Activated CD4-positive, alpha-beta T cell treated with anti-CD3 and anti-CD28 coated beads, Interleukin-2, Interleukin-6, amounts not matched to agents 100 ng/mL and 50 ng/mL, durations not matched to agents 16 hours and 8 hours (primary cell): ENCODE measurements at regions not wholly inside any gene's neighbourhood (a gene's known extent, or its start where the extent isn't known, plus 50 kb on each side); places are given as distances from the start of the nearest gene placed in this dataset.
A peak's percentile ranks its signal among the peaks of the same experiment; 100 is the strongest.

Experiments used
- DNase-seq: peaks from one replicate; pipeline ENCODE4 v3.0.0-alpha.2; 2020

DNA sequence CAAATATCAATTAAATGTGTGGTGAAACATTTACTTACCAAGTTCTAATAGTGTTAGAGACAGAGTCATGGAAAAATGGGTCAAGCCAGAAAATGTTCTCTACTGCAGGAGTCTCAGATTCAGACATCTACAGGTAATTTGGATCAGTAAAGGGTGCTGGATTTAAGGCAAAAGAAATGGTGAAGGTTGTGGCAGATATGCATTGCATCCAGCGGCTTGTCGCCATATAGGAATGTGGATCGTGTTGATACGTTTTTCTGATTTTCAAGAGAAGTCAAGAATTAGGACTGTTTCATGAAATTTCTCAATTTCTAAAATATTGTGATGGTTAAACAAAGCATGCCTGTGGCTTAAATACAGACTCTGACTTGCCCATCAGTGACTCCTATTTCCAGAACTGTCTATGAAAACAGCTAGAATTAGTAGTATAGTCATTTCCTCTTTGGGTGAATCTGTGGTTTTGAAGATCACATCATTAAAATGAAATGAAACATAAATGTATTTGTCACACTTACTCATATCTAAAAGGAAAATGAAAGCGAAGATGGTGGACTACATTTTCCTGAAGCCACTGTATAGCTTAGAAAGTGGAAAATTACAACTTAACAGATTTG, 110.1 kb upstream of the VEGFC start:
- DNase-seq, result peak; percentile 62

DNA sequence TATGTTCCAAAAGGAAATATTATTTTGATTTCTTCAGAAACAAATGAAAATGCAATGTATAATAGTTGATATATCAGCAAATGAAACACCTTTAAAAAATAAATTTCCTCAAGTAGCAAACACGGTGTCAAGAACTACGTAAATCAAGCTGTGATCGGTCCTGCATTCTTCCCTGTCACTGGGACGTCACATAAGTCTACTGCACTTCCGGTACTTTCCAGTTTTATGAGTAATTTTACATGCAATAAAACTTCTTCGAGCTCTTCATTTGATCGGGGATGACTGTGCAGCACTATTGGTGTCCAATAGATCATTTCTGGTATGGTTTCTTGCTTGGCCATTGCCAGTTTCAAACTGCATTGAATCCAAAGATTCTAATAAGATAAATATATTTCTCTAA, 114.0 kb upstream of the VEGFC start:
- DNase-seq, result no peak

DNA sequence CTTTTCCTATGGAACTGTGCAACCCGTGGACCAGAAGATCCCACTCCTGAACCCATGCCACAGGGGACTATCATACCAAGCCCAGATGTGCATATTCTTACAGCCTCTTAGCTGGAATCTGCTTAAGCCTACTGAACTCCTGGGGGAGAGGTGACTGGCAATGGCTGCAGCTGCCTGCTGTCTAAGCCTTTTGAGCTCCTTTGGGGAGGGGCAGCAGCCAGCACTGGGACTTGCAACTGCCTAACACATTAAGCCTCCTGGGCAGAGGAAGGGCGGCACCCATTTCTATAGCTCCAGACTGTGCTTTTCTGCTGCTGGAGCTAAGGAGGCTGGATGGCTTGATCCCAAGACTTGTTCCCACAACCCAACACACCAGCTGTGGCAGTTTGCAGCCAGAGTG, 117.9 kb upstream of the VEGFC start:
- no peak for DNase-seq

DNA sequence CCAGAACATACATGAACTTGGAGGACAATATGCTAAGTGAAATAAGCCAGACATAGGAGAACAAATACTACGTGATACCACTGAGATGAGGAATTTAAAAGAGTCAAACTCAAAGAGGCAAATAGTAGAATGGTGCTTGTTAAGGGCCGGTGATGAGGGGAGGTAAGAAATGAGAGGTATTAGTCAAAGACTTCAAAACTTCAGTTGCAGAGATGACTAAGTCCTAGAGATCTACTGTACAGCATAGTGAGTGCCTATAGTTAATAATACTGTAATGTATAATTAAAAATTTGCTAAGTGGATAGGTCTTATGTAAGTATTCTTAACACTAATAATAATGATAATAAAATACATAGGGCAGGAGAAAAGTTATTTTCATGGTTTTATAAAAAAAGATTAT, 126.9 kb upstream of the VEGFC start:
- DNase-seq, result no peak

DNA sequence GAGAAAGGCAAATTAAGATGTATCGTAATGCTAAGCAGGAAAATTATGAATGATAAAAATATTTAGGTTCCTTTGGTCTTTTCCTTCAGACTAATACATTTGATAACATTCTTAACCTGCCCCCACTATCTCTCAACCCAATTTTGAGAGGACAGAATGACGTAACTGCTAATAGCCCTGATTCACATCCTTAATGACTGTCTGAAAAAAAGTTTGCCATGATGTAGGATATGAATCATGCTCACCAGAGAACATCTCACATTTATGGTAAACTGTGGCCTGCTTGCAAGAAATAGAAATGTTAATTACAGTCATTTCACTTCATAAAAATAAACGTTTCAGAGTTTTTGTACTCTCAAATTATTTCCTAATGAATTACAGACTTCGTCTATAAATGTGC, 128.0 kb upstream of the VEGFC start:
- DNase-seq, result no peak

DNA sequence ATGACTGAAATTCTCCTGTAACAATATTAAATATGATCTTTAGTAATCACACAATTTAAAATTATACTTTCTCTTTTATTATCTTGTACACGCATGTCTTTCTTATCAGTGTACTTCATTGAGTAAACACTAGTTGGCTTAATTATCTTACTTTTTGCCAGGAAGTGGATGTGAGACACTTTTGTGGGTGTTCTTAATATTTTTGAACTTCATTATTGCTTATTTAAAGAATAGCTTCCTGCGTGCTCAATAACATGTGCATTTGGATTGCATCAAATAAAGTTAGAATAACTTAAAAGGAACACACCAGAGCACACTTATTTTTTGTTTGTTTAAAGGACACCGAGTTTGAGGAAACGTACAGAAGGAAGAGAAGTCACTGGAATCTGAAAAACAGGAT, 128.5 kb upstream of the VEGFC start:
- DNase-seq, result no peak

DNA sequence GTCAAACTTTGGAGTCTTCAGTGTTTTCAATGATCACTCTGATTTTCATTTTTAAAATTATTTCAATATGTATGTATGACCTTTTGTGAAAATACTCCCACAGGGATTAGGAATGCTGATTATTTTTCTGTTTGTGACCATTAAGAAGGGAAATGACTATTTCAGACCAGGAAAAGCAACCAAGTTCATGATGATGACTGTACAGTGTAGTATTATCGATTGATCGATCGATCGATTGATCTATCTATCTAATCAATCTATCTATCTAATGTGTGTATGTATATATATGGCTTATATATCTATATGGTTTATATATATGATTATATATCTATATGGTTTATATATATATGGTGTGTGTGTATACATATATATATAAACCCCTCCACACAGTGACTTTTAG, 131.5 kb upstream of the VEGFC start:
- no peak for DNase-seq

DNA sequence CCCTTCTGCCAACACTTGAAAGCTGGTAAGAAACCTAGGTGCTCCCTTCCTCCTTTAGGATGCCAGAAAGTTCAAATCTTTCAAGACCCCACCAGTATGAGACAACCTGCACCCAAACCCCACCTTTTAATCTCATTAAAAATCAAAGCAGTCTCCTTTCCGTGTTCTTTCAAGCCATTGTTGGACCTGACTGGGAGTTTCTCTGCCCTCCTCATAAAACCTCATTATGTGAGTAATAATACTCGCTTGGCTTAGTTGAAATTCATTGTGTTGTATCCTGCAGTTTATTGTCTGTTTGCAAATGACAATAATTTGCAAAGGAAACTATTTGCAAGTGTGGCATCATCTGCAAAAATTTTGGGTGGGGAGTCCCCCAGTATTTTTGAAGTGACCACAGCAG, 133.2 kb upstream of the VEGFC start:
- DNase-seq, result no peak

DNA sequence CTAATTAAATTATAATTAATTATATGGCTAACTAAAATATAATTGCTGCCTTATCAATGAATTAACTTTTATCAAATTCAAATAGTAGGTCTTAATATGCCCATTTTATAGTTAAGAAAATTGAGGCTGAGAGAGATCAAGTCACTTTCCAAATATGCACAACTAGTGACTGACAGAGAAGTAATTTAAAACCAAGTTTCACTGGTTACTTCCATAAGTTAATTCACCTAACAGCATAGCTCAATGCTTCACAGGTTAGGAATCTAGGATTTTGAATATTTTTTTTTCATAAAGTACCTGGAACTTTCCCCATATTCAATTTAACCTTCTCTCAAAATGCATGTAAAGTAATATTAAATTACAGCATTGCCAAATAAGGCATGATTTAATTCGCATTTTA, 134.4 kb upstream of the VEGFC start:
- DNase-seq, result no peak

DNA sequence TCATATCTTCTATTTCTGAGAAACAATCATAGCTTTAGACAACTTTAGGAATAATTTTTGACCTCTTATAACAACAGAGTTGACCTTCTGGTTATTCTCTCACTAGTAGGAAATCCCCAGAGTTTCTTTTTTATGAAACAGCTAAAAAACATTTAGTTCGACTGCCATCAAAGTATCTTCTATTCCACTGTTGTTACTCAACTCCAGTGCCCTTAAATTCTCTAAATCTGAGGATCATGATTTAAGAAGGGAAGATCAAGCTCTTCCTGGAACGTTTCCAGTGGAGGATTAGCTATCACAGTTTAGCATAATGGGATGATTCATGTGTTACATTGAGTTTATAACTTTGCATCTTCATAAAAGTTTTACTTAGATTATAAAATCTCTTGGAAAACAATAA, 134.9 kb upstream of the VEGFC start:
- no peak for DNase-seq

DNA sequence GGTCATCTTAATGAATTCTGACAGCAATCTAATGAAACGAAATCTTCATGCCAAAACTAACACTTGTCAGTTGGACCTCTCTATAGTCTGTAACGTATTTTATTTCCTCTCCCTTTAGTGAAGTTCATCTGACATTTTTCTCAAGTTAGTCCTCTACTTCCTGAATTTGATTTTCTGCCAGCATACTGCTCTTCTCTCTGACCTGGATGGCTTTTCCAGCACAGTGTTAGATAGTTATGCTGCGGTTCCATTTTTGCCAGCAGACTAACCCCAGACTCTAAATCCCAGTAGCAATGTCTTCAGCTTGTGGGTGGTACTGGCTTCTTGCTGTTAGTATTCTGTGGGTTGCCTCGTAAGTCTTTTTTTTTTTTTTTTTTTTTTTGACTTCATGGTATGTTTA, 146.7 kb upstream of the VEGFC start:
- no peak for DNase-seq

DNA sequence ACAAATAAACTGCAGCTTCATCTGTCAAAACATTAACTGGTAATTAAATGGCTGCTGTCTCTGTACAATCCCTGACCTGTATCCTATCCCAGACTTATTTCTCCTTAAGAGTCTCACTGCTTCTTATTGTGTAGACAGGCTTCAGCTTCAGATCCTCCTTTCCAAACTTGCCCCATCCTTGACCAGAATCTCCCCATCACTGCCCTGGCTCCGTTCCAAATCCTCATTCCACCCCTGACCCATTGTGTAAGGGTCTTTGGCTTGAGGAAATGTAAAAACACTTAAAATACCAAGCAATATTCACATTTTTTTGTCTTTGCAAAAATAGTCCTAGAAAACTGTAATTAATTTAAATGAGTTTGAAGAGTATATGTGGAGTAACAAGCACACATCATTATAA, 152.6 kb upstream of the VEGFC start:
- DNase-seq, result no peak

DNA sequence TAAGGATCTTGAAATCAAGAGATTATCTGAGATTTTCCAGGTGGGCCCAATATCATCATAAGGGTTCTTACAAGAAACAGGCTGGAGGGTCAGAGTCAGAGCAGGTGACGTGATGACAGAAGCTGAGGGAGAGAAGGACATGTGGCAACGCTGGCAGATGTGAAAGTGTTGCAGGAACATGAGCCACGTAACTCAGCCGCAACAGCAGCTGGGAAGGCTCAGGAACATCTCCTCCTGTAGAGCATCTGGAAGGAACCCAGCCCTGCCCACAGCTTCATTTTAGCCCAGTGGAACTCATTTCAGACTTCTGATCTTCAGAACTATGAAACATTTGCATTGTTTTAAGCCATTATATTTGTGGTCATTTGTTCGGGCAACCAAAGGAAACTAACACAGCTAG, 156.3 kb upstream of the VEGFC start:
- DNase-seq, result no peak

DNA sequence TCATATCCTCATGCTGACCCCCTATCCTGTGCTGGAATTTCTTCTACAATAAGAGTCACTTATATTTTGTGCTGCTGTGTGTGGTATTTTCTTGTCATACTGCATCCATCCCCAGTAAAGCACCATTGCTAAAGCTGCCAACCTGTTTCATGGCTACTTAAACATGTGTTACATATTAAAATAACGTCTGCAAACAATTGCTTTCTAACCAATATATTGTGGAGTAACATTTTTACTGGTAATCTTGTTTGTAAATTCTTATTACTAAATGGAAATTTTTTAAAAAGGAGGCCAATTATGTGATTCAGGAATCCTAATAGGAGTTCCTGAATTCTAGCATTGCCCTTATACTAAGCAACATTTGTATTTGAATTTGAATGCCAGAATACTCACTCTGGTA, 160.3 kb upstream of the VEGFC start:
- no peak for DNase-seq

DNA sequence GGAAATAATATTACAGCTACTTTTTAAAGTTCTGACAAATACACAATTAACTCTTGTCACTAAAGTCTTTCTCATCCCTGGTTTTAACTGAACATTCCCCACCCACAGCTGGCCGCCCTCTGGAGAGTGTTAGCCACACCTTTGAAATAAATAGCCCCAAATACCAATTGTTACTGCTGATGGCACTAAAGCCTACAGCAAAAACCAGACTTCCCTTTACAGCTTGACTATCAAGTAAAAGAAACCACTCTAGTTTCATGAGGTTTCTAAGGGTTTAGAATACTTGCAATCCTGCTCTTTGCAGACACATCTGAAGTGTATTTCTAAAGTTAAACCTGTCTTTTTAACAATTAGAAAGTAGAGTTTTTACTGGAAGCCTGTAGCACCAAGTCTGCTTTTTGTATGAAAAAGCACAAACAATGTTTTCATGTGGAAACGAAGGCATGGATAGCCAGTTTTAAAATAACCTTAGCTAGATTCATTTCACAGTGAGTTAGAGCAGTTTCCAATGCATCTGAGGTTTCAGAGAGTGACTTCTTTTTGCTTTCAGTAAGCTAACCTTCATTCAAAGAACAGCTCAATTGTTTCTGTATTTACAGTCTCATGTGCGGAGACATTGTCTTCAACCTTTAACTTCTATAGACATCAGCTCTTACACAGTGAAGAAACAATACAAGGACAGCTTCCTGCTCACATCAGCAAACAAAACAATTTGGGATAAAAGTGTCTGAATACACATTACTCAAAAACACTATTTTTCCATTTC, 164.8 kb upstream of the VEGFC start:
- no peak for DNase-seq

DNA sequence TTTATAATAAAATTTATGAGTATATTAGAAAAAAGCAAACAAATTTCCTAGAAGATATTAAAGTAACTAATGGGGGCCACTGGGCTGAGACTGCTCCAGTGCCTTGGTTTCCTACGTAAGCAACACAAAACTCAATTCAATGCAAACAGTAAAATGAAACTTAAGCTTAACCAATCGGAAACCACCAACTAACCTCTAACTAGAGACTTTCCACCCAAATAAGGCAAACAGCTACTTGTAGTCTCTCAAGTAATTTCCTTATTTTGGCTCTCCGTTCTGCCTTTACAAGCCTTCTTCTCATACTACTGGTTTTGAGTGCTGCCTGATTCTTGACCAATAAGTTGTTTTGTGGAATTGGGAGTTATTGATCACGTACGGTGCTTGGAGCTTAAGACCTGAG, 167.3 kb upstream of the VEGFC start:
- DNase-seq, result no peak

DNA sequence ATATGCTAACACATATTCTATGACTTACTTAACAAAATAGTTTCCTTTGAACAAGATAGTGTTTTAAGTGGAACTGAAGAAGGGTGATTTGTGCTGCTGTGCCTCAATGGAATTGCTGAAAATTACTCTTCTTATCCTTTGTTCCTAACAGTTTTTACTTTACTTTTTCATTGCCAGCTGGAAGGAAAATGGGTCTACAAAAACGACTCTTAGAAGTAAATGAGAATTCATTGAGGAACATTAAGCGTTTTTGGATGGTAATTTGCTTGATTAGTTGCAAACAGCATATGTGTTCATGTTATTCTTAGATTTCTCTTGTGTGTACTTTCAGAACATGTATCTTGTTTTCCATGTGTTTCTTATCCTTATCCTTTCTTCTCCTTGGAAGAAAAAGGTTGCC, 170.4 kb upstream of the VEGFC start:
- no peak for DNase-seq

DNA sequence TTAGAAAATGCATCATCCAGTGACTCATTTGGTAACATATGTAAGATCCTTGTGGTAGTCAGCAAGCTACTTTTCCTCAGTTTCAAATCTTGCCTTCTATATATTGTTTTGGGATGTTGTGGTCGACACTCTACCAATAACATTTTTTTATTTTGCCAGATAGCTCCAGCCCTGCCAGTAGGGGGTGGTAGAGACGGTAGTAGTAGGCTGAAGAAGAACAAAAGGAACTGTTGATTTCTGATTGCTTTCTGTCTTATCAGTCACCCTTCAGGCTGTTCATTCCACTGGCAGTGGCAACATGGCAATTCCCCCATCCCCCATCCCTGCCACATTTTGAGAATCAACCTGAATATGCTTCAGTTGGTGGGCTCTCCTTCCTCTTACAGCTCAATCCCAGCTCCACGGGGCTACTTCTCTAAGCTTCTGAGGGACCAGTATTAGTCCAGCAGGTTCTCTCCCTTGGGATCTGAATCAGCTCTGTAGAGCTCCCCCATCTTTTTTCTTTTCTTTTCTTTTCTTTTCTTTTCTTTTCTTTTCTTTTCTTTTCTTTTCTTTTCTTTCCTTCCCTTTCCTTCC, 171.5 kb upstream of the VEGFC start:
- peak; percentile 8 for DNase-seq

DNA sequence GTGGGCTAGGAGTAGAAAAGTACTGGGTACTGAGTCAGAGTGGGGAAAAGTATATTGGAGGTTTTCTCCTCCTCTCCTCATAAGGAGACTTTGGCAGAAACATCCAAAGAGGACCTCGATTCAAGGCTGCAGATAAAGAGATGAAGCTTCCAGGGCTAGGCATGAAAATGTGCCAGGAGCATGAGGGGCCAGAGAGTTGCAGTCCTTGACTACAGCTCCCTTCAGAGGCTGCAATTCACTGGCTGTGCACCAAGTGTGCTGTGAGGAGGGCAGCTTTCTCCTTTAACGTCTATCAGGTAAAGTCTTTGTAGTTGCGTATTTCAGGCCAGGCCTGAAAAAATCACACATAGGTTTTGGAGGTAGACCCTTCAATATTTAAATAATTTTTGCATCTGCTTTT, 174.9 kb upstream of the VEGFC start:
- DNase-seq, result no peak

DNA sequence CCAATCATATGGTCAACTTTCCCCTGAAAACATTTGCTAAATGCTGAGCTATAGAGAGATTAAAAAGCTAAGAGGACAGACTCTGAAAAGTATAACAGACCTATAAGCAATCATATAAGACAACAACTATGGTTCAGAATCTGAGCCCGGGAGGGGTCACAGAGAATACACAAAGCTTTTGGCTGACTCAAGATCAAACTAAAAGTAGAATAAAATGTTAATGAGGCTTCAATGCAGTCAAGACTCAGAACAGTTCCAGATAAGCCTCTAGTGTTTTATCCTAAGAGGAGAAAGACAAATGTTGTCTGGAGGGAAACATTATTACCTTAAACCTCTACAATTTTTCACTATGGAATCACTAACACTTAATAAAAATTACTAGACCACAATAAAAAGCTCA, 175.4 kb upstream of the VEGFC start:
- DNase-seq, result no peak

DNA sequence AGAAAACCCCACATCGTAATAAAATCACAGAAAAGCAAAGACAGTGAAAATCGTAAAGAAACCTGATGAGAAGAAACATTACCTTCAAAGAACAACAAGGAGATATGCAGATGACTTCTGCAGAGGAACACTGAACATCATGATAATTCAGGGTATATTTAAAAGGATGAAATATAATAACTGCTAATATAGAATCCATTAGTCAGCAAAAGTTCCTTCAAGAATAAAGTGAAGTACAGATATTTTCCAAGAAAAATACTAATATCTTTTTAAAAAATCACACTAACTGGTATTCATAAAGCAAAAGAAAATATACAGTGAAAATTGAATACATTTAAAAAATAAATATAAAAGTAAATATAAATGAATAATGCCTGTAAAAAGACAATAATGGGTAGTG, 176.3 kb upstream of the VEGFC start:
- DNase-seq, result no peak

DNA sequence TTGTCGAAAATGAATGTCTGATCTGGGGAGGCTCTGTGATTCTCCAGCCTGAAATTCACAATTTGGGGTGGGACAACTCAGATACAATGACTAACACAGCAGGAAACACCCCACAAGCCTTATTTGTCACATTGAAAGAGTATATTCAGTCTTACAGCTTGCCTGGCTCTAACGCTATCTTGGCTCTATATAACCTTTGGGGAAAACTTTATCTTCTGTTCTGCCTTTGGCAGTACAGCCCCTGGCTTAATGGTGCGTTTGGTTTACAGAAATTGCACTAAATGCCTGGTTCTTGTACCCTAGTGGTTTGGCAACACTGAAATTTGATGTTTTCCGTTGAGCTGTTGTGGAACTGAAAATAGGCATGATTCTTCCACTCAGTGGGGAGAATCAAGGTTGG, 178.1 kb upstream of the VEGFC start:
- DNase-seq, result no peak

DNA sequence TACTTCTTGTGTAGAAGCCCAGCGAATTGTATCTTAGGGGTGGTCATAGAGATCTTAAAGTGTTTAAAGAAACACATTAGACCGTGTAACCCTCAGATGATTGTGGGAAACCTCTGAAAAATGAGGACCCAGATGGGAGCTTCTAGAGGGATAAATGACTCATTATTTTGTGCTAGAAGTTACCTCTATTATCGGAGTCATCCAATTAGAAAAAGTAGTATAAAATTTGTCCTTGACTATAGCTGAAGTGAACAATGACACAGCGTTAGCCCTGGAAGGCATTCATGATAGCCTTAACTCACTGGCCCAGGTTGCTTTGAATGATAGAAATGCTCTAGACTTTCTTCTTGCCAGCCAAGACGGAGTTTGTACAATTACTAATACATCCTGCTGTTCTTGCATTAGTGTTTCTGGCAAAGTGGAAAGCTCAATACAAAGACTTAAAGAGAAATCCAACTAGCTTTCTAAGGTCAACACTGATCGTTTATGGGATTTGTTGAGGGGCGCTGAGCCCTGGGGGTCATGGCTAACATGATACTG, 178.9 kb upstream of the VEGFC start:
- DNase-seq, result no peak

DNA sequence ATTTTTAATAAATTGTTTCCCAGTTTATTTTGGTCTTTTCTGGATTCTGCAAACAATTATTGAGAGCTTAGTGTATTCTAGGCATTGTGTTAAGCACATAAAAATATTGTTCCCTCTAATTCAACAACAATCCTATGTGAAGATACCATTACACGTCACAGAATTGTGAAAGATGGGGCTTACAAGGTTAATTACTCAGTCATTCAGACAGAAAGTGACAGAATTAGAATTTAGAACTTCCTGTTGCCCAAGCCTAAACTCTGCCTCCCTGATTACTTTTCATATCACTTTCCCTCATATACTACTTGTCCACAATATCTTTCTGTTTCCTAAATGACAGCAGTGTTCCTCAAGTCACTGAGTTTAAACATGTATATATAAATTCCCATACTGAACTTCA, 186.7 kb upstream of the VEGFC start:
- no peak for DNase-seq

DNA sequence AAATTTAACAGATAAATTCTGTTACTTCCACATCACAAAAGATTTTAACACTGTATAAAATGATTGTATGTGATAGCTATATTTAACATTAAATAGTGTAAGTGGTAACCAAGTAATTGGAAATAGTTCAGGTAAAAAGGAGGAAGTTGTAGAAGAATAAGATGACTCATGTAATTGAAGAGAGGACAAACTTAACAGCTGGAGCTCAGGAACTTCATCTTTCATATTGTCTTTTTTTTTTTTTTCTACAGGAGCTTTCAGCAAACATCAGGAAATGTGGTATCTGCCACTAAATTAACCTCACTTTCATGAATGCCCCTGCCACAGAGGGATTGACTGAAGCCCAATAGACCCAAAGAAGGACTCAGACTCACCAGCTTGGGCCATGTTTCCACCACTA, 188.4 kb upstream of the VEGFC start:
- DNase-seq, result no peak
